CD4-positive, alpha-beta T cell (primary cell): ENCODE measurements at regions not wholly inside any gene's neighbourhood (a gene's known extent, or its start where the extent isn't known, plus 50 kb on each side); places are given as distances from the start of the nearest gene placed in this dataset.
"Not testable (repeated sequence)": the region's sequence is repeated elsewhere in the genome, so short reads cannot be mapped to it uniquely, and the experiment has no call there.

Experiments used
- ATAC-seq: fragments of 200-7000 bp; cut with Tn5 transposase; one replicate; pipeline ENCODE4 v1.10.0; 2022; ENCODE audit warnings: mild to moderate bottlenecking; ENCODE audit not compliant: poor library complexity
- CTCF ChIA-PET: fragments of 350-600 bp; sonication (Branson Sonifier 250); formaldehyde crosslinking; loops from one replicate; lab custom pipeline; 2021; ENCODE audit warnings: antibody characterized with exemption, inconsistent platforms; lab: Charles Lee
- POLR2A ChIA-PET: fragments of 350-600 bp; sonication (Branson Sonifier 250); formaldehyde crosslinking; loops from one replicate; lab custom pipeline; 2021; ENCODE audit warnings: antibody characterized with exemption, inconsistent platforms; lab: Charles Lee
- DNase-seq, 14 experiments: peaks; one replicate each; pipeline ENCODE4 v3.0.0-alpha.2; 2013 to 2020; ENCODE audit warnings: mixed read lengths in 2 of 14
- H3K27ac ChIP-seq, 2 donors: one replicate each; pipeline versions ENCODE4 v1.5.1 to v1.7.0; 2013; ENCODE audit warnings: low read length in 2 of 2, low read depth in 1 of 2, mild to moderate bottlenecking in 1 of 2
- H3K27me3 ChIP-seq, 2 experiments: 1 replicate in 1 of 2; 2 replicates in 1 of 2; pipeline versions ENCODE4 v1.6.1 to v1.7.0; 2013; ENCODE audit warnings: low read length in 2 of 2, control low read depth in 1 of 2, mild to moderate bottlenecking in 1 of 2, moderate library complexity in 1 of 2; ENCODE audit not compliant: insufficient read depth in 2 of 2, control insufficient read depth in 1 of 2
- H3K36me3 ChIP-seq: one replicate; pipeline ENCODE4 v1.6.1; 2013; ENCODE audit warnings: low read length, control low read depth; ENCODE audit not compliant: insufficient read depth
- H3K4me1 ChIP-seq: one replicate; pipeline ENCODE4 v1.6.1; 2013; ENCODE audit warnings: low read length, control low read depth; ENCODE audit not compliant: insufficient read depth
- H3K4me3 ChIP-seq: one replicate; pipeline ENCODE4 v1.5.1; 2013; ENCODE audit warnings: mild to moderate bottlenecking, low read length, moderate library complexity
- H3K9me3 ChIP-seq, 2 experiments: 1 replicate in 1 of 2; 2 replicates in 1 of 2; pipeline versions ENCODE4 v1.6.1 to v1.7.0; 2013; ENCODE audit warnings: low read length in 2 of 2, mild to moderate bottlenecking in 2 of 2, control low read depth in 1 of 2, moderate library complexity in 1 of 2; ENCODE audit not compliant: control insufficient read depth in 1 of 2, insufficient read depth in 1 of 2
- H3K27ac Mint-ChIP-seq: one replicate; pipeline ENCODE4 v1.8.0; 2020; ENCODE audit warnings: mixed read lengths
- H3K27me3 Mint-ChIP-seq: one replicate; pipeline ENCODE4 v1.8.0; 2021; ENCODE audit warnings: mixed read lengths
- H3K36me3 Mint-ChIP-seq: one replicate; pipeline ENCODE4 v1.8.0; 2021; ENCODE audit warnings: low read depth, mixed read lengths
- H3K4me1 Mint-ChIP-seq: one replicate; pipeline ENCODE4 v1.8.0; 2021; ENCODE audit warnings: low read depth, mixed read lengths
- H3K4me3 Mint-ChIP-seq: one replicate; pipeline ENCODE4 v1.8.0; 2020; ENCODE audit warnings: mild to moderate bottlenecking, mixed read lengths
- H3K9me3 Mint-ChIP-seq: one replicate; pipeline ENCODE4 v1.8.0; 2020; ENCODE audit warnings: mixed read lengths
- intact Hi-C, 2 experiments: fragments of 100-400 bp; cut with DNase I in 1 of 2; cut with micrococcal nuclease in 1 of 2; formaldehyde crosslinking; loops; one replicate each; pipeline versions ENCODE4 v1.15.1 to v1.9.0; 2023 to 2025; cut with DNase I, micrococcal nuclease
- TF ChIP-seq, protein P1 (sequence below): fragments of 200-600 bp; IDR thresholded peaks from one replicate; pipeline ENCODE4 v1.8.0; 2022; ENCODE audit warnings: antibody characterized with exemption, mild to moderate bottlenecking

DNA sequence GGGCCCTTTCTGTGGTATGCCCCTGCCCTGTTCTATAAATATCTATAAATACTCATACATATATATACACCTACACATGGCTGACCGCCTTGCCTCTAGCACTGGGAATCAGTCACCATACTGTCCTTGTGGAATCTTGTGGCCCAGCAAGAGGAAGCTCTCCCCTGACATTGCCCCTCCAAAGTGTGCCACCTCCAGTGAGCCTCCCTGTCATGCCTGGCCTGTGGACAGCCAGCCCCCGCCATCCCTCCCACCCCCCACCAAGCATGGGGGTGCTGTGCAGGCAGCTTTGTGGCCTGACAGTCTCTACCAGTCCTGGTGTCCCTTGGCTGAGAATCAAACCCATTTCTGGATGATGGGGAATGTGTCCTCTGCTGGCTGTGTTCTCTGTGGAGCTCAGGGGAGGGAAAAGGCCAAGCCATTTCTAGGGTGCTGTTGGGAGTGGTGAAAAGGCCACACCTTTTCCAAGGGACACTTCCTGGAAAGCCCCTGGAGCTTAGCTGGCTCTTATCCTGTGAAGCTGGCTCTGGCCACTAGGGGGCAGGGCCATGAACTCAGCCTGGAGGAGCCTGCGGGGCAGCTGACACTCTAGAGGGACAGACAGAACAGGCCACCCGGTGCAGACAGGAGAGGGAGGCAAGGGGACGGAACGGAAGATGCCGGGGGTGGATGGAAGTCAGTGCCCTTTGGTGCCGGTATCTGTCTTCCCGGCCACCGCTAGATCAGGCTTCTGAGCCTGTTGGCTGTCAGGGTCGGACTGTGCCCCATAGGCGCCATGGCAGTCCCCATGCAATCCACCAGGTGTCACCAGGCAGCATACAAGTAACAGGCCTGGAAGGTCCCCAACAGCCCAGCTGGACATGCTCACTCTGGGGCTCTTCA lies 167.2 kb downstream of the TBC1D2B start:
- H3K9me3 ChIP-seq, H3K27ac Mint-ChIP-seq, H3K9me3 Mint-ChIP-seq, H3K36me3 ChIP-seq, H3K27ac ChIP-seq, H3K36me3 Mint-ChIP-seq, H3K27me3 ChIP-seq, POLR2A ChIA-PET, H3K4me1 ChIP-seq, H3K4me1 Mint-ChIP-seq: not testable (repeated sequence)
- ATAC-seq: peak; percentile 90
- TF ChIP-seq, protein P1, sequence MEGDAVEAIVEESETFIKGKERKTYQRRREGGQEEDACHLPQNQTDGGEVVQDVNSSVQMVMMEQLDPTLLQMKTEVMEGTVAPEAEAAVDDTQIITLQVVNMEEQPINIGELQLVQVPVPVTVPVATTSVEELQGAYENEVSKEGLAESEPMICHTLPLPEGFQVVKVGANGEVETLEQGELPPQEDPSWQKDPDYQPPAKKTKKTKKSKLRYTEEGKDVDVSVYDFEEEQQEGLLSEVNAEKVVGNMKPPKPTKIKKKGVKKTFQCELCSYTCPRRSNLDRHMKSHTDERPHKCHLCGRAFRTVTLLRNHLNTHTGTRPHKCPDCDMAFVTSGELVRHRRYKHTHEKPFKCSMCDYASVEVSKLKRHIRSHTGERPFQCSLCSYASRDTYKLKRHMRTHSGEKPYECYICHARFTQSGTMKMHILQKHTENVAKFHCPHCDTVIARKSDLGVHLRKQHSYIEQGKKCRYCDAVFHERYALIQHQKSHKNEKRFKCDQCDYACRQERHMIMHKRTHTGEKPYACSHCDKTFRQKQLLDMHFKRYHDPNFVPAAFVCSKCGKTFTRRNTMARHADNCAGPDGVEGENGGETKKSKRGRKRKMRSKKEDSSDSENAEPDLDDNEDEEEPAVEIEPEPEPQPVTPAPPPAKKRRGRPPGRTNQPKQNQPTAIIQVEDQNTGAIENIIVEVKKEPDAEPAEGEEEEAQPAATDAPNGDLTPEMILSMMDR: peak; percentile 88
- intact Hi-C loops: loop anchor here (2.0 to 5.0 kb wide), 3 partner anchors 331 to 842 kb away; no protein-coding TSS in a partner anchor
- Mint-ChIP-seq H3K4me3 (peak overlapping the region; percentile 82), H3K27me3 (peaks cover 12% of the 10 kb centered on the region)
- CTCF ChIA-PET: interaction anchor here (0.8 to 1.8 kb wide), 6 partner anchors 49 to 827 kb away, joined by 3 to 16 read pairs (median 4); partner anchors contain the start of gene CIB2
- peak overlapping the region; percentile 53 for H3K4me3 ChIP-seq
- peak; percentile 53 to 87 (median 66) for DNase-seq

DNA sequence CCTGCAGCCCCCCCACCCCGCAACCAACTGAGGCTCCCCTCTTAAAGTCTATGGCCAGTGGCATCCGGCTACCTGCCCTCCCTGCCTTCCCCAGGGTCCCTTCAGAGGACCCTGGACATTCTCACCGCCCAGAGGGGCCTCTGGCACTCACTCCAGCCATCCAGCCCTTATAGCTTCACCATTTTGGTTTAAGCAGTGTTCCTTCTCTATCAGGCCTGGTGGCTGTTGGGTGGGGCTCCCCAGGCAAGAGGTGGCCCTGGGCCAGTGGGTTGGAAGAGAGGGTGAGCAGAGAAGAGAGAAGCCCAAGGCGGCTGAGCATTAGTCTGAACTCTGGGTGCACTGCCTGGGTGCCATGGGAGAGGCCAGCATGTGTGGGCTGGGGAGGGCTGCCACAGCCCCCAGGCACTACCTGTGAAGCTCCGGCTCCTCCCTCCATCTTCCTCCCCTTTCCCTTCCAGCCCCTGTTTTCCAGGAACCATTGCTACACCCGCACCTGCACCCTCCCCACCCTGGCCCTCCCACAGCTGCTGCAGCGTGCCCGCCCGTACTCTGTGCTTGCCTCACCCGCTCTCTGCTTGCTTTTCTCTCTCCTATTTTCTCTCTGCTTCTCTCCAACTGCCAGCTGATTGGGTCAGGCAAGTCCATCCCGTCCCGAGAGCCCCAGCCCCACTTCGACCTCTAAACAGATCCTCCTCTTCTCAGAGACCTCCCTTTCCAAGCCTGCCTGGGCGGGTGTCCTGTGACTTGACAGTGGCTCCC lies 168.2 kb downstream of the TBC1D2B start:
- CTCF ChIA-PET: interaction anchor here (1.7 kb wide), 1 partner anchor 199 kb away, joined by 7 read pairs; no protein-coding TSS in a partner anchor
- no peak overlapping the region for H3K27ac ChIP-seq
- intact Hi-C loops: no loop called here
- no peak overlapping the region for H3K4me3 Mint-ChIP-seq
- H3K27me3 ChIP-seq: no peaks in the 10 kb centered on the region
- H3K36me3 ChIP-seq: no peaks in the 10 kb centered on the region
- DNase-seq (no peak), ATAC-seq (no peak)
- no peaks in the 10 kb centered on the region for H3K4me1 Mint-ChIP-seq
- H3K36me3 Mint-ChIP-seq: no peaks in the 10 kb centered on the region
- H3K9me3 ChIP-seq: no peaks in the 10 kb centered on the region
- H3K27me3 Mint-ChIP-seq: peaks cover 8% of the 10 kb centered on the region
- TF ChIP-seq, protein P1: no peak
- no peak overlapping the region for H3K27ac Mint-ChIP-seq
- peaks cover 3% of the 10 kb centered on the region for H3K4me1 ChIP-seq
- no peaks in the 10 kb centered on the region for H3K9me3 Mint-ChIP-seq
- POLR2A ChIA-PET: interaction anchor here (0.6 kb wide), 1 partner anchor 192 kb away, joined by 3 read pairs; no protein-coding TSS in a partner anchor
- H3K4me3 ChIP-seq: no peak overlapping the region

DNA sequence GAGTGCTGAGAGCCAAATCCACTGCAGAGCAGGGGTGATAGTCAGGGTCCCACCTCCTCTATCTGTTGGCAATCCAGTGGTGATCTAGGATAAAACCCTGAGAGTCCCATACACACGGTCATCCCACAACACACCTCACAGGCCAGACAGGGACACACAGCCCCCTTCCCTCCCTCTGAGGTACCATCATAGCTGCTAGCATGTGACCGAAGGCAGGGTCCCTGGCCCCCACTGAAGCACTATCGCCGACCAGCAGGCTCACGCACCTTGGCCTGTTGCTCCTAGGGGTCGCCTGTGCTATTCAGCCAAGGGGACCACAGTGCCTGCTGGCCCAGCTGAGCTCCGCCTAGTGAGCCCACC lies 168.8 kb downstream of the TBC1D2B start:
- H3K4me1 Mint-ChIP-seq, H3K27me3 Mint-ChIP-seq, H3K27ac ChIP-seq, H3K4me3 Mint-ChIP-seq, H3K36me3 ChIP-seq, H3K4me3 ChIP-seq, H3K4me1 ChIP-seq, H3K9me3 ChIP-seq, H3K9me3 Mint-ChIP-seq, intact Hi-C loops, CTCF ChIA-PET, ATAC-seq, H3K36me3 Mint-ChIP-seq, H3K27ac Mint-ChIP-seq, H3K27me3 ChIP-seq, DNase-seq: not testable (repeated sequence)
- POLR2A ChIA-PET: interaction anchor here (0.6 kb wide), 1 partner anchor 192 kb away, joined by 3 read pairs; no protein-coding TSS in a partner anchor
